ENCODE measurements at regions not wholly inside any gene's neighbourhood (a gene's known extent, or its start where the extent isn't known, plus 50 kb on each side); places are given as distances from the start of the nearest gene placed in this dataset.

- TF ChIP-seq CTCF (IDR thresholded peaks at IDR 0.05; ENCODE audit: borderline replicate concordance, extremely low read depth, low read length, poor library complexity, severe bottlenecking) (no peak), EZH2 (IDR thresholded peaks at IDR 0.05; ENCODE audit: borderline replicate concordance, low read depth, low read length, severe bottlenecking) (no peak)
Measured at GRCh38 chr15:35191783-35192182, 106.7 kb upstream of the NANOGP8 start.
